GM21381 (cell line): ENCODE measurements at regions not wholly inside any gene's neighbourhood (a gene's known extent, or its start where the extent isn't known, plus 50 kb on each side); places are given as distances from the start of the nearest gene placed in this dataset.

ENCODE experiments used
- ATAC-seq: cut with Tn5 transposase; IDR thresholded peaks from one replicate; pipeline ENCODE4 v1.9.1; 2021; ENCODE audit warnings: mild to moderate bottlenecking, moderate library complexity; ENCODE audit not compliant: unreplicated experiment

GRCh38 chr5:22910523-22910922, 57.4 kb upstream of the CDH12 start:
- ATAC-seq: no peak

GRCh38 chr5:22908586-22908985, 55.4 kb upstream of the CDH12 start:
- no peak for ATAC-seq

GRCh38 chr5:22908129-22908528, 55.0 kb upstream of the CDH12 start:
- ATAC-seq: no peak
